BLaER1 treated with 17β-estradiol and CSF1 and Interleukin-3, amounts not matched to agents 10 nM and 100 nM (cell line): ENCODE measurements at regions not wholly inside any gene's neighbourhood (a gene's known extent, or its start where the extent isn't known, plus 50 kb on each side); places are given as distances from the start of the nearest gene placed in this dataset.

Experiments used
- H3K27ac ChIP-seq, 11 experiments: shearing (Covaris generic); formaldehyde crosslinking; 2 replicates each; pipeline ENCODE4 v1.8.1; 2022
- H3K27me3 ChIP-seq, 11 experiments: shearing (Covaris generic); formaldehyde crosslinking; 2 replicates each; pipeline ENCODE4 v1.8.1; 2022
- H3K36me3 ChIP-seq, 11 experiments: shearing (Covaris generic); formaldehyde crosslinking; 2 replicates each; pipeline ENCODE4 v1.8.1; 2022
- H3K4me1 ChIP-seq, 10 experiments: shearing (Covaris generic); formaldehyde crosslinking; 2 replicates each; pipeline ENCODE4 v1.8.1; 2022
- H3K4me2 ChIP-seq, 11 experiments: shearing (Covaris generic); formaldehyde crosslinking; 2 replicates each; pipeline ENCODE4 v1.8.1; 2022
- H3K4me3 ChIP-seq, 10 experiments: shearing (Covaris generic); formaldehyde crosslinking; 2 replicates each; pipeline ENCODE4 v1.8.1; 2022
- H3K9ac ChIP-seq, 11 experiments: shearing (Covaris generic); formaldehyde crosslinking; 2 replicates each; pipeline ENCODE4 v1.8.1; 2022
- H3K9me3 ChIP-seq, 11 experiments: shearing (Covaris generic); formaldehyde crosslinking; replicated peaks in 1 of 11; 2 replicates each; pipeline ENCODE4 v1.8.1; 2022
- H4K20me1 ChIP-seq, 11 experiments: shearing (Covaris generic); formaldehyde crosslinking; 2 replicates each; pipeline ENCODE4 v1.8.1; 2022
- Cebpa-rat ChIP-seq, 11 experiments: shearing (Covaris generic); IDR thresholded peaks; 2 replicates each; pipeline ENCODE4 v1.8.1; 2022

- H3K4me1 ChIP-seq = no peaks in the 10 kb centered on the region
- H3K9me3 ChIP-seq = peaks cover 0 to 10% (median 1%) of the 10 kb centered on the region in 11 experiments; a peak in 11 of 22 replicates
- TF ChIP-seq Cebpa-rat (IDR thresholded peaks at IDR 0.05) = no peak
- H3K27me3 ChIP-seq = no peaks in the 10 kb centered on the region
- H3K4me3 ChIP-seq = no peak overlapping the region
- H3K4me2 ChIP-seq = no peak overlapping the region
- H3K36me3 ChIP-seq = no peaks in the 10 kb centered on the region
- H3K9ac ChIP-seq = no peak overlapping the region
- no peaks in the 10 kb centered on the region for H4K20me1 ChIP-seq
- no peak overlapping the region for H3K27ac ChIP-seq
These were observed 195.0 kb upstream of the MAN1A1 start for GRCh38 chr6:119544325-119545175.

GRCh38 chr6:119543332-119543731, 193.8 kb upstream of the MAN1A1 start:
- Histone ChIP-seq H3K27me3 (no peaks in the 10 kb centered on the region), H3K4me1 (no peaks in the 10 kb centered on the region), H3K27ac (no peak overlapping the region), H3K4me3 (no peak overlapping the region), H3K4me2 (no peak overlapping the region), H3K9ac (no peak overlapping the region), H4K20me1 (no peaks in the 10 kb centered on the region), H3K9me3 (peaks cover 0 to 15% (median 6%) of the 10 kb centered on the region in 11 experiments; a peak in 12 of 22 replicates), H3K36me3 (no peaks in the 10 kb centered on the region)
- TF ChIP-seq Cebpa-rat (IDR thresholded peaks at IDR 0.05) = no peak

- no peak overlapping the region for H3K4me3 ChIP-seq
These were observed 192.5 kb upstream of the MAN1A1 start for GRCh38 chr6:119542037-119542436.

GRCh38 chr6:119541132-119541905, 191.8 kb upstream of the MAN1A1 start:
- no peak for TF ChIP-seq Cebpa-rat (IDR thresholded peaks at IDR 0.05)
- no peak overlapping the region for H3K4me3 ChIP-seq
- H3K4me1 ChIP-seq = no peaks in the 10 kb centered on the region
- no peak overlapping the region for H3K9ac ChIP-seq
- H3K4me2 ChIP-seq = no peak overlapping the region
- H3K9me3 ChIP-seq = peaks cover 0 to 15% (median 6%) of the 10 kb centered on the region in 11 experiments; a peak in 12 of 22 replicates
- H4K20me1 ChIP-seq = no peaks in the 10 kb centered on the region
- H3K27ac ChIP-seq = no peak overlapping the region
- H3K36me3 ChIP-seq = no peaks in the 10 kb centered on the region
- H3K27me3 ChIP-seq = no peaks in the 10 kb centered on the region

More at GRCh38 chr6:119542037-119542436, 192.5 kb upstream of the MAN1A1 start:
- Histone ChIP-seq H3K9me3 (peaks cover 0 to 15% (median 6%) of the 10 kb centered on the region in 11 experiments; a peak in 12 of 22 replicates), H3K36me3 (no peaks in the 10 kb centered on the region), H3K4me1 (no peaks in the 10 kb centered on the region), H4K20me1 (no peaks in the 10 kb centered on the region), H3K27me3 (no peaks in the 10 kb centered on the region), H3K4me2 (no peak overlapping the region), H3K27ac (no peak overlapping the region), H3K9ac (no peak overlapping the region)
- no peak for TF ChIP-seq Cebpa-rat (IDR thresholded peaks at IDR 0.05)

GRCh38 chr6:119540417-119540816, 190.9 kb upstream of the MAN1A1 start:
- Histone ChIP-seq H3K4me2 (no peak overlapping the region), H3K4me3 (no peak overlapping the region), H3K9ac (no peak overlapping the region), H3K27ac (no peak overlapping the region), H4K20me1 (no peaks in the 10 kb centered on the region), H3K36me3 (no peaks in the 10 kb centered on the region), H3K4me1 (no peaks in the 10 kb centered on the region), H3K27me3 (no peaks in the 10 kb centered on the region), H3K9me3 (peaks cover 0 to 15% (median 6%) of the 10 kb centered on the region in 11 experiments; a peak in 12 of 22 replicates)
- TF ChIP-seq Cebpa-rat (IDR thresholded peaks at IDR 0.05) = no peak

GRCh38 chr6:119539066-119539746, 189.6 kb upstream of the MAN1A1 start:
- peaks cover 0 to 15% (median 6%) of the 10 kb centered on the region in 11 experiments; a peak in 12 of 22 replicates for H3K9me3 ChIP-seq
- no peak overlapping the region for H3K4me3 ChIP-seq
- H4K20me1 ChIP-seq = no peaks in the 10 kb centered on the region
- H3K9ac ChIP-seq = no peak overlapping the region
- TF ChIP-seq Cebpa-rat (IDR thresholded peaks at IDR 0.05) = no peak
- H3K36me3 ChIP-seq = no peaks in the 10 kb centered on the region
- no peaks in the 10 kb centered on the region for H3K27me3 ChIP-seq
- H3K4me1 ChIP-seq = no peaks in the 10 kb centered on the region; a peak in 1 of 20 replicates
- H3K27ac ChIP-seq = no peak overlapping the region
- H3K4me2 ChIP-seq = no peak overlapping the region

GRCh38 chr6:119536666-119537065, 187.1 kb upstream of the MAN1A1 start:
- Histone ChIP-seq H3K4me2 (no peak overlapping the region), H3K4me1 (peaks cover 4 to 12% (median 11%) of the 10 kb centered on the region in 10 experiments; a peak in 13 of 20 replicates), H3K36me3 (no peaks in the 10 kb centered on the region), H4K20me1 (no peaks in the 10 kb centered on the region), H3K4me3 (no peak overlapping the region), H3K9me3 (peaks cover 0 to 15% (median 6%) of the 10 kb centered on the region in 11 experiments; a peak in 12 of 22 replicates), H3K27me3 (no peaks in the 10 kb centered on the region), H3K9ac (no peak overlapping the region), H3K27ac (no peak overlapping the region)
- TF ChIP-seq Cebpa-rat (IDR thresholded peaks at IDR 0.05) = no peak

GRCh38 chr6:119535332-119535731, 185.8 kb upstream of the MAN1A1 start:
- peaks cover 0 to 13% (median 6%) of the 10 kb centered on the region in 11 experiments; a peak in 12 of 22 replicates for H3K9me3 ChIP-seq
- no peaks in the 10 kb centered on the region for H3K27me3 ChIP-seq
- no peaks in the 10 kb centered on the region for H3K36me3 ChIP-seq
- no peaks in the 10 kb centered on the region for H4K20me1 ChIP-seq
- H3K4me2 ChIP-seq = no peak overlapping the region
- no peak overlapping the region for H3K9ac ChIP-seq
- TF ChIP-seq Cebpa-rat (IDR thresholded peaks at IDR 0.05) = no peak
- H3K4me1 ChIP-seq = peaks cover 4 to 12% (median 11%) of the 10 kb centered on the region in 10 experiments; a peak in 13 of 20 replicates
- no peak overlapping the region for H3K27ac ChIP-seq
- H3K4me3 ChIP-seq = no peak overlapping the region
